ENCODE measurements at regions not wholly inside any gene's neighbourhood (a gene's known extent, or its start where the extent isn't known, plus 50 kb on each side); places are given as distances from the start of the nearest gene placed in this dataset.

- TF ChIP-seq ZNF274 (IDR thresholded peaks at IDR 0.05; ENCODE audit: low read depth, low read length) (no peak), SUZ12 (IDR thresholded peaks at IDR 0.05; ENCODE audit: extremely low read depth, insufficient read depth, insufficient read length) (no peak)
Observed at GRCh38 chr15:38671006-38671387, 106.4 kb upstream of the RASGRP1 start.
